Lower lobe of right lung (tissue), 2 donors: ENCODE measurements at regions not wholly inside any gene's neighbourhood (a gene's known extent, or its start where the extent isn't known, plus 50 kb on each side); places are given as distances from the start of the nearest gene placed in this dataset.
A peak's percentile ranks its signal among the peaks of the same experiment; 100 is the strongest.

Source experiments
- ATAC-seq, 2 donors: fragments of 200-7000 bp; cut with Tn5 transposase; one replicate each; pipeline ENCODE4 v1.9.1; 2020 to 2022; ENCODE audit warnings: mild to moderate bottlenecking in 2 of 2, moderate library complexity in 2 of 2
- DNase-seq: peaks from one replicate; pipeline ENCODE4 v3.0.0-alpha.2; 2020
- H3K27ac ChIP-seq: fragments of 200-600 bp; one replicate; pipeline ENCODE4 v1.8.0; 2022
- H3K27me3 ChIP-seq: fragments of 200-600 bp; one replicate; pipeline ENCODE4 v1.8.0; 2022; ENCODE audit warnings: low read depth
- H3K36me3 ChIP-seq: fragments of 200-600 bp; one replicate; pipeline ENCODE4 v1.8.0; 2022; ENCODE audit warnings: mild to moderate bottlenecking
- H3K4me1 ChIP-seq: fragments of 200-600 bp; one replicate; pipeline ENCODE4 v1.8.0; 2022
- H3K4me3 ChIP-seq: fragments of 200-600 bp; one replicate; pipeline ENCODE4 v1.8.0; 2022; ENCODE audit warnings: mild to moderate bottlenecking
- H3K9me3 ChIP-seq: fragments of 200-600 bp; one replicate; pipeline ENCODE4 v1.8.0; 2022
- CTCF ChIP-seq: fragments of 200-600 bp; IDR thresholded peaks from one replicate; pipeline ENCODE4 v1.8.0; 2022; ENCODE audit warnings: antibody characterized with exemption, mild to moderate bottlenecking
- intact Hi-C: fragments of 100-400 bp; cut with DNase I; formaldehyde crosslinking; loops from one replicate; pipeline ENCODE4 v1.11.0; 2022
- donor health status: DM: no; HTN: yes; CAD: no; lungs with severe emphysema.

- DNase-seq (no peak), ATAC-seq (peak; percentile 72 to 77)
- no peak for TF ChIP-seq CTCF
- Histone ChIP-seq H3K4me3 (no peak overlapping the region), H3K27ac (peak overlapping the region; percentile 66), H3K4me1 (peaks cover 8% of the 10 kb centered on the region), H3K9me3 (no peaks in the 10 kb centered on the region), H3K27me3 (no peaks in the 10 kb centered on the region), H3K36me3 (no peaks in the 10 kb centered on the region)
- intact Hi-C loops: no loop called here
These were observed 80.7 kb upstream of the ALDH1L1 start for GRCh38 chr3:126261037-126261436.

GRCh38 chr3:126259411-126260391 is 79.3 kb upstream of the ALDH1L1 start:
- H3K36me3 ChIP-seq: no peaks in the 10 kb centered on the region
- H3K4me3 ChIP-seq: no peak overlapping the region
- DNase-seq (peak; percentile 68), ATAC-seq (peak; percentile 81 to 91)
- peaks cover 6% of the 10 kb centered on the region for H3K4me1 ChIP-seq
- intact Hi-C loops: no loop called here
- peak; percentile 83 for TF ChIP-seq CTCF
- H3K27ac ChIP-seq: no peak overlapping the region
- no peaks in the 10 kb centered on the region for H3K9me3 ChIP-seq
- H3K27me3 ChIP-seq: no peaks in the 10 kb centered on the region

- no peak for TF ChIP-seq CTCF
- ATAC-seq (no peak), DNase-seq (no peak)
- Histone ChIP-seq H3K36me3 (no peaks in the 10 kb centered on the region), H3K4me3 (no peak overlapping the region), H3K27ac (no peak overlapping the region), H3K9me3 (no peaks in the 10 kb centered on the region), H3K4me1 (peaks cover 4% of the 10 kb centered on the region), H3K27me3 (no peaks in the 10 kb centered on the region)
- intact Hi-C loops: no loop called here
These were observed 78.3 kb upstream of the ALDH1L1 start for GRCh38 chr3:126258670-126259069.

GRCh38 chr3:126257984-126258383 is 77.6 kb upstream of the ALDH1L1 start:
- intact Hi-C loops: no loop called here
- no peaks in the 10 kb centered on the region for H3K9me3 ChIP-seq

GRCh38 chr3:126257174-126257573 is 76.8 kb upstream of the ALDH1L1 start:
- ATAC-seq (no peak), DNase-seq (no peak)
- Histone ChIP-seq H3K4me3 (no peak overlapping the region), H3K9me3 (no peaks in the 10 kb centered on the region), H3K36me3 (no peaks in the 10 kb centered on the region), H3K4me1 (peaks cover 4% of the 10 kb centered on the region), H3K27ac (no peak overlapping the region), H3K27me3 (no peaks in the 10 kb centered on the region)
- intact Hi-C loops: no loop called here
- TF ChIP-seq CTCF: no peak

More at GRCh38 chr3:126257984-126258383, 77.6 kb upstream of the ALDH1L1 start:
- Histone ChIP-seq H3K36me3 (no peaks in the 10 kb centered on the region), H3K27ac (no peak overlapping the region), H3K4me1 (peaks cover 4% of the 10 kb centered on the region), H3K4me3 (no peak overlapping the region), H3K27me3 (no peaks in the 10 kb centered on the region)
- DNase-seq (no peak), ATAC-seq (no peak)
- TF ChIP-seq CTCF: no peak
